Muscle of leg (tissue), 3 donors: ENCODE measurements at regions not wholly inside any gene's neighbourhood (a gene's known extent, or its start where the extent isn't known, plus 50 kb on each side); places are given as distances from the start of the nearest gene placed in this dataset.
"Not testable (repeated sequence)": the region's sequence is repeated elsewhere in the genome, so short reads cannot be mapped to it uniquely, and the experiment has no call there.

Experiments used
- DNase-seq: peaks from one replicate; pipeline ENCODE4 v3.0.0; 2013
- H3K27ac ChIP-seq: one replicate; pipeline ENCODE4 v1.5.1; 2013; ENCODE audit warnings: mild to moderate bottlenecking, low read length, control low read depth
- H3K27me3 ChIP-seq: one replicate; pipeline ENCODE4 v1.6.1; 2013; ENCODE audit warnings: low read length; ENCODE audit not compliant: control insufficient read depth, insufficient read depth
- H3K36me3 ChIP-seq: one replicate; pipeline ENCODE4 v1.6.1; 2013; ENCODE audit warnings: low read length; ENCODE audit not compliant: control insufficient read depth, insufficient read depth
- H3K4me1 ChIP-seq: one replicate; pipeline ENCODE4 v1.6.1; 2013; ENCODE audit warnings: low read length; ENCODE audit not compliant: control insufficient read depth, insufficient read depth
- H3K4me3 ChIP-seq: one replicate; pipeline ENCODE4 v1.5.1; 2013; ENCODE audit warnings: low read length, control low read depth
- H3K9me3 ChIP-seq: replicated peaks from 2 replicates; pipeline ENCODE4 v1.6.1; 2013; ENCODE audit warnings: low read depth, low read length; ENCODE audit not compliant: control insufficient read depth
- WGBS: methylation state at CpG from one replicate; pipeline ENCODE4 v1.1.5; 2013; ENCODE audit warnings: missing lambda C conversion rate; ENCODE audit not compliant: insufficient coverage; 5-methylcytosine and 5-hydroxymethylcytosine counted together

GRCh38 chr1:121517586-121518230, 332.9 kb downstream of the SRGAP2C start:
- no peak overlapping the region for H3K4me3 ChIP-seq
- 53% methylated on average over 3 of the region's 9 CpGs for WGBS
- no peak for DNase-seq
- H3K27me3 ChIP-seq = peaks cover 19% of the 10 kb centered on the region
- H3K36me3 ChIP-seq = no peaks in the 10 kb centered on the region
- peaks cover 3% of the 10 kb centered on the region for H3K9me3 ChIP-seq
- H3K4me1 ChIP-seq = peaks cover 11% of the 10 kb centered on the region
- H3K27ac ChIP-seq = no peak overlapping the region

- WGBS = 19% methylated on average over 7 of the region's 8 CpGs
- Histone ChIP-seq H3K36me3 (no peaks in the 10 kb centered on the region), H3K4me1 (peaks cover 11% of the 10 kb centered on the region), H3K27me3 (peaks cover 19% of the 10 kb centered on the region), H3K4me3 (peak overlapping the region; percentile 34), H3K9me3 (no peaks in the 10 kb centered on the region), H3K27ac (no peak overlapping the region)
- DNase-seq = no peak
These were observed 333.9 kb downstream of the SRGAP2C start for GRCh38 chr1:121518726-121519041.

GRCh38 chr1:121519042-121519755, 334.4 kb downstream of the SRGAP2C start:
- Histone ChIP-seq H3K9me3 (no peaks in the 10 kb centered on the region), H3K27me3 (peaks cover 19% of the 10 kb centered on the region), H3K36me3 (no peaks in the 10 kb centered on the region), H3K4me3 (peak overlapping the region; percentile 34), H3K27ac (no peak overlapping the region), H3K4me1 (peaks cover 11% of the 10 kb centered on the region)
- peak; percentile 61 for DNase-seq
- WGBS = under 1% methylated on average over 50 of the region's 75 CpGs

- H3K36me3 ChIP-seq, H3K27ac ChIP-seq, DNase-seq, H3K9me3 ChIP-seq: not testable (repeated sequence)
- Histone ChIP-seq H3K27me3 (peaks cover 19% of the 10 kb centered on the region), H3K4me1 (peaks cover 11% of the 10 kb centered on the region), H3K4me3 (peak overlapping the region; percentile 34)
- 0% methylated on average over 2 of the region's 19 CpGs for WGBS
These were observed 335.0 kb downstream of the SRGAP2C start for GRCh38 chr1:121519756-121520286.

GRCh38 chr1:121522061-121522759, 337.4 kb downstream of the SRGAP2C start:
- no peaks in the 10 kb centered on the region for H3K9me3 ChIP-seq
- H3K36me3 ChIP-seq = no peaks in the 10 kb centered on the region
- no peak overlapping the region for H3K27ac ChIP-seq
- H3K4me1 ChIP-seq = peaks cover 11% of the 10 kb centered on the region
- no peak for DNase-seq
- 80% methylated on average over 1 of the region's 5 CpGs for WGBS
- H3K4me3 ChIP-seq = no peak overlapping the region
- H3K27me3 ChIP-seq = peaks cover 19% of the 10 kb centered on the region

- H3K9me3 ChIP-seq, H3K27ac ChIP-seq, H3K36me3 ChIP-seq, H3K4me3 ChIP-seq, DNase-seq: not testable (repeated sequence)
- Histone ChIP-seq H3K4me1 (peaks cover 11% of the 10 kb centered on the region), H3K27me3 (peaks cover 19% of the 10 kb centered on the region)
- WGBS = 100% methylated on average over 1 of the region's 4 CpGs
These were observed 338.3 kb downstream of the SRGAP2C start for GRCh38 chr1:121523112-121523511.

- DNase-seq = no peak
- H3K27me3 ChIP-seq = peaks cover 5% of the 10 kb centered on the region
- H3K4me1 ChIP-seq = no peaks in the 10 kb centered on the region
- H3K4me3 ChIP-seq = no peak overlapping the region
- H3K36me3 ChIP-seq = no peaks in the 10 kb centered on the region
- no CpG with 5 or more reads among the region's 4 CpGs for WGBS
- H3K27ac ChIP-seq = no peak overlapping the region
- no peaks in the 10 kb centered on the region for H3K9me3 ChIP-seq
These were observed 340.6 kb downstream of the SRGAP2C start for GRCh38 chr1:121525355-121525754.

- H3K4me1 ChIP-seq, H3K27ac ChIP-seq, H3K9me3 ChIP-seq, H3K27me3 ChIP-seq, H3K4me3 ChIP-seq, H3K36me3 ChIP-seq: not testable (repeated sequence)
- peak; percentile 46 for DNase-seq
These were observed 344.2 kb downstream of the SRGAP2C start for GRCh38 chr1:121528958-121529357.

- H3K9me3 ChIP-seq, H3K27ac ChIP-seq, H3K36me3 ChIP-seq, H3K27me3 ChIP-seq, H3K4me1 ChIP-seq, H3K4me3 ChIP-seq: not testable (repeated sequence)
- peak; percentile 5 for DNase-seq
- no CpG with 5 or more reads among the region's 2 CpGs for WGBS
These were observed 345.3 kb downstream of the SRGAP2C start for GRCh38 chr1:121530026-121530425.

- DNase-seq, H3K4me3 ChIP-seq, H3K27me3 ChIP-seq, H3K9me3 ChIP-seq, H3K4me1 ChIP-seq, H3K27ac ChIP-seq, H3K36me3 ChIP-seq: not testable (repeated sequence)
- 83% methylated on average over 1 of the region's 5 CpGs for WGBS
These were observed 347.0 kb downstream of the SRGAP2C start for GRCh38 chr1:121531747-121532146.
